ENCODE measurements at regions not wholly inside any gene's neighbourhood (a gene's known extent, or its start where the extent isn't known, plus 50 kb on each side); places are given as distances from the start of the nearest gene placed in this dataset.

DNA sequence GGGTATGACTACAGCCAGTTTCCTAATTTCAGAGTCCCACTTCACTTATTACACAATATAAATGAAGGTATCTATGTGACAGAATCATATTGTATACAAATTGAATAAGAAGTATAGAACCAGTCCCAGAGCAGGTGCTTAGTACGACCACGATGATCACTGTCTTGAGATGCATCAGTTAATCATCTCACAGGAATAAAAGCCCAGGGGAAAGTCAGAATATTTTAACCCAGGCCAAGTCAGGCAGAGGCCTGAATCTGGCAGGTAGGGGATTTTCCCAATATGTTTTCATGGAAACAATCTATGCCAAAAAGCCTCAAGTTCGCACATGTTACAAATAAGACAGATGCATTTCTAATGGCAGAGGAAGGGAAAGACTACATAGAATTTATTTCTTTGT lies 758.4 kb downstream of the BCL11B start:
- no peak for TF ChIP-seq POLR2AphosphoS5 (IDR thresholded peaks at IDR 0.05)
- TF ChIP-seq, protein P1, sequence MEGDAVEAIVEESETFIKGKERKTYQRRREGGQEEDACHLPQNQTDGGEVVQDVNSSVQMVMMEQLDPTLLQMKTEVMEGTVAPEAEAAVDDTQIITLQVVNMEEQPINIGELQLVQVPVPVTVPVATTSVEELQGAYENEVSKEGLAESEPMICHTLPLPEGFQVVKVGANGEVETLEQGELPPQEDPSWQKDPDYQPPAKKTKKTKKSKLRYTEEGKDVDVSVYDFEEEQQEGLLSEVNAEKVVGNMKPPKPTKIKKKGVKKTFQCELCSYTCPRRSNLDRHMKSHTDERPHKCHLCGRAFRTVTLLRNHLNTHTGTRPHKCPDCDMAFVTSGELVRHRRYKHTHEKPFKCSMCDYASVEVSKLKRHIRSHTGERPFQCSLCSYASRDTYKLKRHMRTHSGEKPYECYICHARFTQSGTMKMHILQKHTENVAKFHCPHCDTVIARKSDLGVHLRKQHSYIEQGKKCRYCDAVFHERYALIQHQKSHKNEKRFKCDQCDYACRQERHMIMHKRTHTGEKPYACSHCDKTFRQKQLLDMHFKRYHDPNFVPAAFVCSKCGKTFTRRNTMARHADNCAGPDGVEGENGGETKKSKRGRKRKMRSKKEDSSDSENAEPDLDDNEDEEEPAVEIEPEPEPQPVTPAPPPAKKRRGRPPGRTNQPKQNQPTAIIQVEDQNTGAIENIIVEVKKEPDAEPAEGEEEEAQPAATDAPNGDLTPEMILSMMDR (IDR thresholded peaks at IDR 0.05; ENCODE audit: poor library complexity, severe bottlenecking) = no peak
- no peak for TF ChIP-seq SMC3 (conservative IDR thresholded peaks at IDR 0.05; ENCODE audit: poor library complexity)
- no peak for TF ChIP-seq RAD21 (conservative IDR thresholded peaks at IDR 0.05)
- no peak for TF ChIP-seq EP300 (conservative IDR thresholded peaks at IDR 0.05; ENCODE audit: poor library complexity, severe bottlenecking)
- TF ChIP-seq EZH2 (IDR thresholded peaks at IDR 0.05; ENCODE audit: borderline replicate concordance, insufficient read depth, low read length, poor library complexity, severe bottlenecking) = no peak
- TF ChIP-seq TAF1 (IDR thresholded peaks at IDR 0.05; ENCODE audit: low read depth) = no peak
- no peak for TF ChIP-seq MXI1 (conservative IDR thresholded peaks at IDR 0.05; ENCODE audit: poor library complexity, severe bottlenecking)

Data from neural cell (in vitro differentiated cells).